ENCODE measurements at regions not wholly inside any gene's neighbourhood (a gene's known extent, or its start where the extent isn't known, plus 50 kb on each side); places are given as distances from the start of the nearest gene placed in this dataset.

GRCh38 chr2:19801367-19802080, 100.3 kb downstream of the TTC32 start:
- peak overlapping the region in 1 of 4 donors; percentile 49 for H3K27ac ChIP-seq
- no peaks in the 10 kb centered on the region for H3K27me3 ChIP-seq
- no peaks in the 10 kb centered on the region for H3K9me3 ChIP-seq
- intact Hi-C loops (cut with DNase I): no loop called here
- peaks cover 0 to 16% (median 12%) of the 10 kb centered on the region in 3 donors for H3K4me1 ChIP-seq
- H3K4me3 ChIP-seq: no peak overlapping the region
- H3K36me3 ChIP-seq: no peaks in the 10 kb centered on the region
- WGBS, 2 donors: 50 to 53% methylated on average over 12 to 15 of the region's 15 CpGs
- no peak for TF ChIP-seq CTCF (IDR thresholded peaks at IDR 0.05)
- no peak for TF ChIP-seq POLR2A (IDR thresholded peaks at IDR 0.05)
- DNase-seq: no peak

DNA sequence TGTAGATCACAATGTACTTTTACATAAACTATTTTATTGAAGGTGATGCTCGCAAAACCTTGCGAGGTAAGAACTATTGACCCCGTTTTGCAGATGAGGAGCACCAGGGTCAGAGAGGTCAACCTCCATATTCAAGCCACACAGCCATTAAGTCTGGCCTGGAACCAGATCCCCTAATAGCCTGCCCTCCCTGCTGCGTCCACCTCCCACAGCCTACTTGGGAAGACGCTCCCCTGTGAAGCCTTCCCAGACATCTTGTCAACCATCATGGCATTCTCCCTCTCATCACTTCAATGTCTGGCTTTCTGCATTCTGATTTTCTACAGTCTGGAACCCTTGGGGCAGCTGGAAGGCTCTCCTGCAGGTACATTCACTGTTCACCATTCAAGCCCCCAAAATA, 101.0 kb downstream of the TTC32 start:
- intact Hi-C loops (cut with DNase I): no loop called here
- DNase-seq: no peak
- Histone ChIP-seq H3K9me3 (no peaks in the 10 kb centered on the region), H3K27me3 (no peaks in the 10 kb centered on the region), H3K36me3 (no peaks in the 10 kb centered on the region), H3K4me1 (peaks cover 0 to 24% (median 12%) of the 10 kb centered on the region in 3 donors), H3K27ac (no peak overlapping the region), H3K4me3 (no peak overlapping the region)
- TF ChIP-seq CTCF (IDR thresholded peaks at IDR 0.05): no peak
- 92% methylated on average over 5 of the region's 5 CpGs for WGBS, 2 donors

GRCh38 chr2:19799881-19800780, 101.7 kb downstream of the TTC32 start:
- H3K27me3 ChIP-seq: no peaks in the 10 kb centered on the region
- H3K9me3 ChIP-seq: no peaks in the 10 kb centered on the region
- TF ChIP-seq CTCF (IDR thresholded peaks at IDR 0.05) (no peak), POLR2A (IDR thresholded peaks at IDR 0.05) (no peak)
- intact Hi-C loops (cut with DNase I): no loop called here
- H3K36me3 ChIP-seq: no peaks in the 10 kb centered on the region
- WGBS, 2 donors: 58 to 68% methylated on average over 3 to 6 of the region's 8 CpGs
- no peak overlapping the region for H3K4me3 ChIP-seq
- H3K4me1 ChIP-seq: peaks cover 0 to 26% (median 12%) of the 10 kb centered on the region in 3 donors
- H3K27ac ChIP-seq: no peak overlapping the region
- DNase-seq: no peak

- TF ChIP-seq CTCF (IDR thresholded peaks at IDR 0.05) (no peak), POLR2A (IDR thresholded peaks at IDR 0.05) (no peak)
- no peak for DNase-seq
- Histone ChIP-seq H3K36me3 (no peaks in the 10 kb centered on the region), H3K27ac (no peak overlapping the region), H3K9me3 (no peaks in the 10 kb centered on the region), H3K4me1 (peaks cover 0 to 26% (median 12%) of the 10 kb centered on the region in 3 donors), H3K27me3 (no peaks in the 10 kb centered on the region), H3K4me3 (no peak overlapping the region)
- WGBS, 2 donors: 69 to 77% methylated on average over 4 of the region's 4 CpGs
- intact Hi-C loops (cut with DNase I): no loop called here
Measured at GRCh38 chr2:19797871-19798270, 103.9 kb downstream of the TTC32 start.

DNA sequence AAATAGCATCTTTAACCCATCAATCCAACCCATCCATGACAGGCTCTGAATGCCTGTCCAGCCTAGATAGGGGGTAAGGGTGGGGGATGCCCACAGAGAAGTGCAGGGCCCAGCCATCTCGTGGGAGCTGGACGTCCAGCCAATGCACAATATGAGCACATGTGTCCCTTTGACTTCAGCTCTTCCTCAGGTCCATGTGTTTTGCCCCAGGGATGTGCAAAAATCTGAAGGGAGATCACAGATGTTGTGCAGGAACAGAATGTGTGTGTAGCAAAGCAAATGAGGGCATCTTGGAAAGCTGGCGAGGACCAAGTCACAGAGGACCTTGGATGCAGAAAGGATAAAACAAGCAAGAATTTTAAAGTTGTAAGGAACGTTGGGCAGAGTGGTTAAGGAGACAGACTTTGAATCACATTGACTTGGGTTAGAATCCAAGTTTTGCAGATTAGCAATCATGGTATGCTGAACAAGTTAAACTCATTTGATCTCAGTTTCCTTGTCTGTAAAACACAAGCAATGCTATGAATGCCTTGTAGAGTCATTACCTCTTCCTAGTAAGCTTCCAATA, 104.5 kb downstream of the TTC32 start:
- WGBS, 2 donors: 84 to 92% methylated on average over 3 of the region's 4 CpGs
- intact Hi-C loops (cut with DNase I): no loop called here

More for the DNA sequence above, 104.5 kb downstream of the TTC32 start:
- H3K9me3 ChIP-seq: no peaks in the 10 kb centered on the region
- no peaks in the 10 kb centered on the region for H3K27me3 ChIP-seq
- H3K36me3 ChIP-seq: no peaks in the 10 kb centered on the region
- H3K27ac ChIP-seq: no peak overlapping the region
- TF ChIP-seq POLR2A (IDR thresholded peaks at IDR 0.05): no peak
- no peak overlapping the region for H3K4me3 ChIP-seq
- H3K4me1 ChIP-seq: peaks cover 0 to 23% (median 8%) of the 10 kb centered on the region in 3 donors
- no peak for DNase-seq

All from esophagus squamous epithelium (tissue), 5 donors.